C1 segment of cervical spinal cord (tissue), 14 donors: ENCODE measurements at regions not wholly inside any gene's neighbourhood (a gene's known extent, or its start where the extent isn't known, plus 50 kb on each side); places are given as distances from the start of the nearest gene placed in this dataset.
"Not testable (repeated sequence)": the region's sequence is repeated elsewhere in the genome, so short reads cannot be mapped to it uniquely, and the experiment has no call there.

Experiments used
- DNase-seq, 14 donors: peaks; one replicate each; lab custom pipeline; 2025; lab: John Stamatoyannopoulos, UW

- DNase-seq, result no peak
These were observed 98.8 kb downstream of the BMP4 start for GRCh38 chr14:53857625-53858344.

GRCh38 chr14:53855574-53855973 lies 101.1 kb downstream of the BMP4 start:
- no peak for DNase-seq

- DNase-seq, result no peak
These were observed 101.5 kb downstream of the BMP4 start for GRCh38 chr14:53855127-53855526.

GRCh38 chr14:53851394-53852090 lies 105.1 kb downstream of the BMP4 start:
- DNase-seq, result no peak

GRCh38 chr14:53850714-53851296 lies 105.8 kb downstream of the BMP4 start:
- DNase-seq, result no peak

- no peak for DNase-seq
These were observed 107.1 kb downstream of the BMP4 start for GRCh38 chr14:53849549-53849948.

GRCh38 chr14:53848854-53849253 lies 107.8 kb downstream of the BMP4 start:
- DNase-seq, result no peak

GRCh38 chr14:53847881-53848280 lies 108.7 kb downstream of the BMP4 start:
- no peak for DNase-seq

GRCh38 chr14:53847057-53847456 lies 109.6 kb downstream of the BMP4 start:
- DNase-seq, result no peak

GRCh38 chr14:53845813-53846693 lies 110.6 kb downstream of the BMP4 start:
- no peak for DNase-seq

GRCh38 chr14:53842938-53843337 lies 113.7 kb downstream of the BMP4 start:
- no peak for DNase-seq

GRCh38 chr14:53841109-53842099 lies 115.2 kb downstream of the BMP4 start:
- no peak for DNase-seq

- DNase-seq, result no peak
These were observed 116.2 kb downstream of the BMP4 start for GRCh38 chr14:53840444-53840843.

GRCh38 chr14:53838374-53838773 lies 118.3 kb downstream of the BMP4 start:
- DNase-seq, result no peak

GRCh38 chr14:53837656-53838055 lies 119.0 kb downstream of the BMP4 start:
- DNase-seq, result not testable (repeated sequence)

- no peak for DNase-seq
These were observed 120.1 kb downstream of the BMP4 start for GRCh38 chr14:53836551-53836950.

- no peak for DNase-seq
These were observed 127.8 kb downstream of the BMP4 start for GRCh38 chr14:53828820-53829219.

GRCh38 chr14:53824061-53824460 lies 132.6 kb downstream of the BMP4 start:
- no peak for DNase-seq

GRCh38 chr14:53814392-53814791 lies 142.2 kb downstream of the BMP4 start:
- DNase-seq, result no peak

- no peak for DNase-seq
These were observed 146.4 kb downstream of the BMP4 start for GRCh38 chr14:53810221-53810620.

GRCh38 chr14:53808042-53808441 lies 148.6 kb downstream of the BMP4 start:
- no peak for DNase-seq
